A673 (cell line): ENCODE measurements at regions not wholly inside any gene's neighbourhood (a gene's known extent, or its start where the extent isn't known, plus 50 kb on each side); places are given as distances from the start of the nearest gene placed in this dataset.

Source experiments
- BruUV-seq: library from RNA; stranded (reverse); fragments of 400-500 nt; replicated peaks from 2 replicates; lab custom pipeline; 2021; lab: Mats Ljungman, UMichigan
- CTCF ChIA-PET: fragments of 300-600 bp; sonication (Branson Sonifier 250); formaldehyde crosslinking; loops from one replicate; lab custom pipeline; 2022; ENCODE audit warnings: antibody characterized with exemption; lab: Charles Lee
- POLR2A ChIA-PET: fragments of 300-600 bp; sonication (Branson Sonifier 250); formaldehyde crosslinking; loops from one replicate; lab custom pipeline; 2022; ENCODE audit warnings: antibody characterized with exemption; ENCODE audit not compliant: low non-redundant PET; lab: Charles Lee
- DNase-seq: peaks from one replicate; pipeline ENCODE4 v3.0.0-alpha.2; 2015; ENCODE audit warnings: low spot score
- H3K27ac ChIP-seq: fragments of 200-600 bp; sonication (generic); 2 replicates; pipeline ENCODE4 v1.5.1; 2016; ENCODE audit warnings: mixed run types, low read depth, mild to moderate bottlenecking, mixed read lengths, antibody characterized with exemption, low read length; ENCODE audit not compliant: poor library complexity, severe bottlenecking
- H3K27me3 ChIP-seq: fragments of 200-600 bp; sonication (generic); replicated peaks from 2 replicates; pipeline ENCODE4 v1.6.1; 2017; ENCODE audit warnings: mixed run types, low read depth, mild to moderate bottlenecking, mixed read lengths, antibody characterized with exemption, low read length; ENCODE audit not compliant: insufficient read depth, poor library complexity
- H3K36me3 ChIP-seq: fragments of 200-600 bp; sonication (generic); 2 replicates; pipeline ENCODE4 v1.6.1; 2016; ENCODE audit warnings: mixed run types, mild to moderate bottlenecking, mixed read lengths, antibody characterized with exemption, low read length; ENCODE audit not compliant: insufficient read depth, poor library complexity, severe bottlenecking
- H3K4me1 ChIP-seq: fragments of 200-600 bp; sonication (generic); 2 replicates; pipeline ENCODE4 v1.6.1; 2017; ENCODE audit warnings: mixed run types, mild to moderate bottlenecking, mixed read lengths, antibody characterized with exemption, low read length; ENCODE audit not compliant: insufficient read depth, poor library complexity, severe bottlenecking
- H3K4me3 ChIP-seq: fragments of 200-600 bp; sonication (generic); 2 replicates; pipeline ENCODE4 v1.5.1; 2016; ENCODE audit warnings: low read depth, mixed run types, mild to moderate bottlenecking, mixed read lengths, low read length; ENCODE audit not compliant: poor library complexity, severe bottlenecking
- H3K9me3 ChIP-seq: fragments of 200-600 bp; sonication (generic); 2 replicates; pipeline ENCODE4 v1.6.1; 2016; ENCODE audit warnings: mixed run types, low read depth, mild to moderate bottlenecking, mixed read lengths, antibody characterized with exemption, low read length; ENCODE audit not compliant: poor library complexity, severe bottlenecking
- CTCF ChIP-seq: fragments of 300-800, 200-600 bp; sonication (generic); conservative IDR thresholded peaks from 2 replicates; pipeline ENCODE4 v1.5.1; 2017; ENCODE audit warnings: low read depth, mild to moderate bottlenecking, antibody characterized with exemption, low read length, moderate library complexity, mixed read lengths
- EZH2 ChIP-seq: fragments of 200-600 bp; sonication (generic); IDR thresholded peaks from 2 replicates; pipeline ENCODE4 v1.6.1; 2017; ENCODE audit warnings: borderline replicate concordance, low read depth, mild to moderate bottlenecking, mixed read lengths, antibody characterized with exemption, low read length; ENCODE audit not compliant: poor library complexity, severe bottlenecking
- intact Hi-C: fragments of 100-400 bp; cut with micrococcal nuclease; formaldehyde crosslinking; loops from one replicate; pipeline ENCODE4 v1.10.0; 2022; ENCODE audit not compliant: unreplicated experiment

- ChIA-PET POLR2A (no interaction called here), CTCF (no interaction called here)
- Histone ChIP-seq H3K27me3 (no peaks in the 10 kb centered on the region), H3K27ac (no peak overlapping the region), H3K36me3 (no peaks in the 10 kb centered on the region), H3K4me1 (peaks cover 9% of the 10 kb centered on the region), H3K9me3 (no peaks in the 10 kb centered on the region), H3K4me3 (no peak overlapping the region)
- no peak for TF ChIP-seq EZH2
- no peak for TF ChIP-seq CTCF
- no peak for DNase-seq
- intact Hi-C loops = no loop called here
- BruUV-seq = no TSS peak
Observed at GRCh38 chr6:82603871-82604270, 240.3 kb downstream of the TPBG start.

- Histone ChIP-seq H3K27me3 (no peaks in the 10 kb centered on the region), H3K4me3 (no peak overlapping the region), H3K27ac (no peak overlapping the region), H3K36me3 (no peaks in the 10 kb centered on the region), H3K9me3 (no peaks in the 10 kb centered on the region), H3K4me1 (peaks cover 31% of the 10 kb centered on the region)
- peak; percentile 31 for DNase-seq
- intact Hi-C loops = no loop called here
- POLR2A ChIA-PET = interaction anchor here (0.6 kb wide), 1 partner anchor 296 kb away, joined by 3 read pairs; no protein-coding TSS in a partner anchor
- TF ChIP-seq CTCF (no peak), EZH2 (no peak)
- no TSS peak for BruUV-seq
- CTCF ChIA-PET = no interaction called here
Observed at GRCh38 chr6:82607998-82608725, 244.5 kb downstream of the TPBG start.

GRCh38 chr6:82608781-82609180 is 245.2 kb downstream of the TPBG start:
- intact Hi-C loops = no loop called here
- no TSS peak for BruUV-seq
- POLR2A ChIA-PET = interaction anchor here (0.6 kb wide), 1 partner anchor 297 kb away, joined by 3 read pairs; no protein-coding TSS in a partner anchor

More at GRCh38 chr6:82608781-82609180, 245.2 kb downstream of the TPBG start:
- Histone ChIP-seq H3K27me3 (no peaks in the 10 kb centered on the region), H3K9me3 (no peaks in the 10 kb centered on the region), H3K36me3 (no peaks in the 10 kb centered on the region), H3K4me3 (no peak overlapping the region), H3K27ac (no peak overlapping the region), H3K4me1 (peaks cover 38% of the 10 kb centered on the region)
- CTCF ChIA-PET = no interaction called here
- no peak for DNase-seq
- TF ChIP-seq EZH2 (no peak), CTCF (no peak)
